ENCODE measurements at regions not wholly inside any gene's neighbourhood (a gene's known extent, or its start where the extent isn't known, plus 50 kb on each side); places are given as distances from the start of the nearest gene placed in this dataset.

GRCh38 chr10:92757066-92757710 is 67.4 kb downstream of the HHEX start:
- Histone ChIP-seq H4K20me1 (ENCODE audit: insufficient read depth) (no peaks in the 10 kb centered on the region), H3K9ac (peak overlapping the region; percentile 75), H3K79me2 (ENCODE audit: insufficient read depth, low read depth) (no peaks in the 10 kb centered on the region), H2AFZ (ENCODE audit: low read depth) (peak overlapping the region; percentile 53), H3K4me3 (IDR thresholded peaks at IDR 0.05; ENCODE audit: insufficient read depth, low read depth, low read length) (no peak overlapping the region), H3K36me3 (ENCODE audit: insufficient read depth) (no peaks in the 10 kb centered on the region), H3K4me1 (ENCODE audit: low read depth, poor library complexity, severe bottlenecking) (peaks cover 58% of the 10 kb centered on the region), H3K4me2 (peak overlapping the region; percentile 93), H3K27me3 (ENCODE audit: insufficient read depth, low read depth) (no peaks in the 10 kb centered on the region), H3K27ac (peak overlapping the region; percentile 93)
- peak; percentile 40 for TF ChIP-seq CTCF (conservative IDR thresholded peaks at IDR 0.05; ENCODE audit: low read depth, low read length)

DNA sequence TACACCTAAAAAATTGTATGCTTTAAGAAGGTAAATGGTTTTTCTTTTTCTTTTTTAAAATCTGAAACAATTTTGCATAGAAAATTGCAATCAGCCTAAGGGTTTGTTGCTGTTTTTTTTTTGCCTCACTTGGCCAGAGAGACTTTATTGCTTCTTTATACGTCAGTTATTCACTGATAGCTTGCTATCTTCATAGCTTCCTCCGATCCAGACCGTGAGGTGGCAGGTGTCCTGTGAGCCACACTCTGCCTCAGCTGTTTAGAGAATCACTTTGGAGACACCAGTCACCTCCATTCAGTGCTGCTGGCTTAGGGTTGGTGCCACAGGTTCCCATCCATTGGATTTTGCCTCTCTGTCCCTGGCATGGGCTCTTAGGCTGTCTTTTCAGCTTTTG is 68.0 kb downstream of the HHEX start:
- Histone ChIP-seq H3K27ac (peak overlapping the region; percentile 93), H4K20me1 (ENCODE audit: insufficient read depth) (no peaks in the 10 kb centered on the region), H3K4me3 (IDR thresholded peaks at IDR 0.05; ENCODE audit: insufficient read depth, low read depth, low read length) (no peak overlapping the region), H3K4me1 (ENCODE audit: low read depth, poor library complexity, severe bottlenecking) (peaks cover 58% of the 10 kb centered on the region), H3K9ac (peak overlapping the region; percentile 75; the same call in 1 of the 2 replicates), H3K27me3 (ENCODE audit: insufficient read depth, low read depth) (no peaks in the 10 kb centered on the region), H3K79me2 (ENCODE audit: insufficient read depth, low read depth) (no peaks in the 10 kb centered on the region), H3K36me3 (ENCODE audit: insufficient read depth) (no peaks in the 10 kb centered on the region), H3K4me2 (peak overlapping the region; percentile 93), H2AFZ (ENCODE audit: low read depth) (peak overlapping the region; percentile 21; the same call in 1 of the 2 replicates)
- no peak for TF ChIP-seq CTCF (conservative IDR thresholded peaks at IDR 0.05; ENCODE audit: low read depth, low read length)

- H3K27me3 ChIP-seq (ENCODE audit: insufficient read depth, low read depth) = no peaks in the 10 kb centered on the region
- no peak overlapping the region for H3K4me3 ChIP-seq (IDR thresholded peaks at IDR 0.05; ENCODE audit: insufficient read depth, low read depth, low read length)
- peak overlapping the region; percentile 93 for H3K4me2 ChIP-seq
- peak overlapping the region; percentile 93; the same call in 1 of the 2 replicates for H3K27ac ChIP-seq
- peaks cover 58% of the 10 kb centered on the region for H3K4me1 ChIP-seq (ENCODE audit: low read depth, poor library complexity, severe bottlenecking)
- no peaks in the 10 kb centered on the region for H3K36me3 ChIP-seq (ENCODE audit: insufficient read depth)
- H3K79me2 ChIP-seq (ENCODE audit: insufficient read depth, low read depth) = no peaks in the 10 kb centered on the region
- no peak for TF ChIP-seq CTCF (conservative IDR thresholded peaks at IDR 0.05; ENCODE audit: low read depth, low read length)
- H3K9ac ChIP-seq = peak overlapping the region; percentile 75; the same call in 1 of the 2 replicates
- no peaks in the 10 kb centered on the region for H4K20me1 ChIP-seq (ENCODE audit: insufficient read depth)
- no peak overlapping the region for H2AFZ ChIP-seq (ENCODE audit: low read depth)
Measured at GRCh38 chr10:92758594-92758993, 68.8 kb downstream of the HHEX start.

DNA sequence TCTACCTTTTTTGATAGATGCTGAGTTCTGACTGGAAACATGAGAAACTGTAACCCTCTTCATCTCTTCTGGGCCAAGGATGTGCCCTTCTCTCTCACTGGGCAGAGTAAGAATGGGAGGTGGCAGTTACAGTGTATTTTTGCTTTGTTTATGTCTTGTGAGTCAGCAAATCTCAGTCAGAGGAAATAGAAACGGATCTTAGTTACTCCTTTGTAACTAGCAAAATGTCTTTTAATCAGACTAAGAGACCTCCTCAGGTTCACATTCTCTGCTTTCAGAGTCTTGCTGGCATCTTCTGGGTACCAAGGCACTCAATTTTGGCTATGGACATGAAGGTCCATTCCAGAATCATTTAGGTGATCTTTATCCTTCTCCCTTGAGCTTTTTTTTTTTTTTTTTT is 70.9 kb downstream of the HHEX start:
- no peak for TF ChIP-seq CTCF (conservative IDR thresholded peaks at IDR 0.05; ENCODE audit: low read depth, low read length)
- peak overlapping the region; percentile 88 for H2AFZ ChIP-seq (ENCODE audit: low read depth)
- no peaks in the 10 kb centered on the region for H3K27me3 ChIP-seq (ENCODE audit: insufficient read depth, low read depth)
- H3K9ac ChIP-seq = peak overlapping the region; percentile 48; the same call in 1 of the 2 replicates
- H4K20me1 ChIP-seq (ENCODE audit: insufficient read depth) = no peaks in the 10 kb centered on the region
- peak overlapping the region; percentile 64; the same call in 1 of the 2 replicates for H3K4me2 ChIP-seq
- peaks cover 50% of the 10 kb centered on the region for H3K4me1 ChIP-seq (ENCODE audit: low read depth, poor library complexity, severe bottlenecking)
- H3K79me2 ChIP-seq (ENCODE audit: insufficient read depth, low read depth) = no peaks in the 10 kb centered on the region
- H3K27ac ChIP-seq = peak overlapping the region; percentile 54
- no peaks in the 10 kb centered on the region for H3K36me3 ChIP-seq (ENCODE audit: insufficient read depth)
- no peak overlapping the region for H3K4me3 ChIP-seq (IDR thresholded peaks at IDR 0.05; ENCODE audit: insufficient read depth, low read depth, low read length)

All from KMS-11 (cell line).